ENCODE measurements at regions not wholly inside any gene's neighbourhood (a gene's known extent, or its start where the extent isn't known, plus 50 kb on each side); places are given as distances from the start of the nearest gene placed in this dataset.

DNA sequence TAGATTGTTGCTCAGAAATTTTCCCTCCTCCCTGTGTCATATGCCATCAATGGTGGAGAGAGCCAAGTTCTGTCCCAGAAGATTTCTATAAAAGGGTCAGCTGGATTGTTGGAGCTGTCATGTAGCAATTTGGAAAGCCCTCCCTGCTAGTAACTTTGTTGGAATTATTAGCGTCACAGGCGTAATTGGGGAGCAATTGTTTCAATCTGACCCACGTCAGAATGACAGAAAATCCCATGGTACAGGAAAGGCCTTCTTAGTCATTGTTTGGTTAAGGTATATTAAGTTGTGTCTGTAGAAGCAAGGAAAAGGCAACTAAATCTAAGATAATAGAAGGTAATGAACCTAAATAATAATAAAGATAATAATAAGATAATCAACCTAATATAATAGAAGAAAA lies 148.4 kb downstream of the PLK2 start:
- no peak overlapping the region for H3K4ac ChIP-seq (replicated peaks; ENCODE audit: insufficient read length, low read depth, low read length)
- H3K4me3 ChIP-seq (ENCODE audit: extremely low read depth in 1 of 4, insufficient read depth in 2 of 4, low read depth in 3 of 4, low read length in 4 of 4) = no peak overlapping the region
- no peak overlapping the region for H3K56ac ChIP-seq (replicated peaks; ENCODE audit: insufficient read length, low read depth, low read length)
- H3K27ac ChIP-seq (ENCODE audit: low read depth, low read length) = no peak overlapping the region
- H3K9me3 ChIP-seq (ENCODE audit: insufficient read depth in 2 of 2, low read depth in 1 of 2, low read length in 1 of 2) = no peaks in the 10 kb centered on the region
- no peak overlapping the region for H2AK5ac ChIP-seq (ENCODE audit: low read depth, low read length)
- no peak overlapping the region for H3K23ac ChIP-seq (ENCODE audit: insufficient read length)
- no peak overlapping the region for H4K5ac ChIP-seq (ENCODE audit: insufficient read length, low read depth, low read length)
- no peaks in the 10 kb centered on the region for H3K23me2 ChIP-seq (ENCODE audit: low read depth, low read length)
- no peak overlapping the region for H3K18ac ChIP-seq (ENCODE audit: extremely low read depth, low read length)
- H3K79me2 ChIP-seq (ENCODE audit: control insufficient read depth in 1 of 2, insufficient read depth in 2 of 2, low read length in 2 of 2) = no peaks in the 10 kb centered on the region
- no peak overlapping the region for H4K8ac ChIP-seq (ENCODE audit: extremely low read depth, insufficient read depth, low read length)
- DNase-seq (ENCODE audit: low read depth in 1 of 2, low spot score in 2 of 2) (no peak), FAIRE-seq (no peak)
- no peaks in the 10 kb centered on the region for H3K79me1 ChIP-seq (ENCODE audit: low read depth, low read length)
- no peak overlapping the region for H2BK5ac ChIP-seq (ENCODE audit: low read depth, low read length)
- H3K4me1 ChIP-seq (replicated peaks in 1 of 4; ENCODE audit: control insufficient read depth in 3 of 4, insufficient read depth in 4 of 4, low read length in 3 of 4) = no peaks in the 10 kb centered on the region
- POLR2A ChIA-PET (ENCODE audit: partially characterized antibody) = no interaction called here
- H4K20me1 ChIP-seq (replicated peaks in 1 of 2; ENCODE audit: control insufficient read depth in 1 of 2, insufficient read depth in 2 of 2, low read length in 2 of 2) = no peaks in the 10 kb centered on the region
- H2BK120ac ChIP-seq (replicated peaks; ENCODE audit: low read depth, low read length) = no peak overlapping the region
- no peaks in the 10 kb centered on the region for H3K36me3 ChIP-seq (ENCODE audit: control insufficient read depth in 2 of 4, insufficient read depth in 4 of 4, low read length in 3 of 4)
- no peak overlapping the region for H3K14ac ChIP-seq (ENCODE audit: insufficient read length)
- no peak overlapping the region; the same call in 1 of the 2 replicates for H2AFZ ChIP-seq (ENCODE audit: low read length)
- no peak overlapping the region for H3K9ac ChIP-seq (replicated peaks in 1 of 4; ENCODE audit: extremely low read depth in 1 of 4, low read depth in 3 of 4, low read length in 3 of 4)
- 97% methylated on average over 3 of the region's 3 CpGs; no CpG with 5 or more reads in 1 of the 2 experiments for WGBS, 2 experiments (ENCODE audit: extremely low coverage in 1 of 2, insufficient coverage in 1 of 2, insufficient read length in 1 of 2, insufficient replicate concordance in 2 of 2, low coverage in 1 of 2, low lambda C conversion rate in 2 of 2, missing lambda C conversion rate in 1 of 2)
- H2BK12ac ChIP-seq (ENCODE audit: low read depth, low read length) = no peak overlapping the region
- no peak overlapping the region for H2BK15ac ChIP-seq (ENCODE audit: low read length)
- H4K91ac ChIP-seq (replicated peaks; ENCODE audit: insufficient read length, low read length) = no peak overlapping the region
- no peak overlapping the region for H3K4me2 ChIP-seq (ENCODE audit: insufficient read depth in 1 of 2, low read depth in 2 of 2, low read length in 2 of 2)
- no peak overlapping the region for H2BK20ac ChIP-seq (ENCODE audit: low read length)
- H3K27me3 ChIP-seq (replicated peaks in 1 of 4; ENCODE audit: control insufficient read depth in 3 of 4, extremely low read depth in 1 of 4, insufficient read depth in 3 of 4, low read length in 3 of 4) = no peaks in the 10 kb centered on the region
- CTCF ChIA-PET (ENCODE audit: partially characterized antibody) = interaction anchor here (0.6 to 0.9 kb wide), 3 partner anchors 9 to 534 kb away, joined by 3 read pairs; no protein-coding TSS in a partner anchor
- TF ChIP-seq SRF (IDR thresholded peaks at IDR 0.05; ENCODE audit: low read depth, low read length) = no peak
- no peak for TF ChIP-seq NRF1 (IDR thresholded peaks at IDR 0.05; ENCODE audit: low read depth, low read length)
- no peak for TF ChIP-seq BCL11A (IDR thresholded peaks at IDR 0.05; ENCODE audit: low read depth in 2 of 2, low read length in 2 of 2)
- TF ChIP-seq, protein P1, sequence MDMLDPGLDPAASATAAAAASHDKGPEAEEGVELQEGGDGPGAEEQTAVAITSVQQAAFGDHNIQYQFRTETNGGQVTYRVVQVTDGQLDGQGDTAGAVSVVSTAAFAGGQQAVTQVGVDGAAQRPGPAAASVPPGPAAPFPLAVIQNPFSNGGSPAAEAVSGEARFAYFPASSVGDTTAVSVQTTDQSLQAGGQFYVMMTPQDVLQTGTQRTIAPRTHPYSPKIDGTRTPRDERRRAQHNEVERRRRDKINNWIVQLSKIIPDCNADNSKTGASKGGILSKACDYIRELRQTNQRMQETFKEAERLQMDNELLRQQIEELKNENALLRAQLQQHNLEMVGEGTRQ (IDR thresholded peaks at IDR 0.05; ENCODE audit: low read length) = no peak
- TF ChIP-seq RAD21 (IDR thresholded peaks at IDR 0.05 in 1 of 2, conservative IDR thresholded peaks at IDR 0.05 in 1 of 2; ENCODE audit: low read depth in 2 of 2, low read length in 2 of 2) = no peak
- TF ChIP-seq SAP30 (IDR thresholded peaks at IDR 0.05; ENCODE audit: insufficient read depth, insufficient replicate concordance, low read length) = no peak
- TF ChIP-seq SUZ12 (IDR thresholded peaks at IDR 0.05; ENCODE audit: low read length) = no peak
- TF ChIP-seq, protein P2, sequence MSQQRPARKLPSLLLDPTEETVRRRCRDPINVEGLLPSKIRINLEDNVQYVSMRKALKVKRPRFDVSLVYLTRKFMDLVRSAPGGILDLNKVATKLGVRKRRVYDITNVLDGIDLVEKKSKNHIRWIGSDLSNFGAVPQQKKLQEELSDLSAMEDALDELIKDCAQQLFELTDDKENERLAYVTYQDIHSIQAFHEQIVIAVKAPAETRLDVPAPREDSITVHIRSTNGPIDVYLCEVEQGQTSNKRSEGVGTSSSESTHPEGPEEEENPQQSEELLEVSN (IDR thresholded peaks at IDR 0.05) = no peak
- TF ChIP-seq EZH2 (IDR thresholded peaks at IDR 0.05; ENCODE audit: low read depth, low read length, severe bottlenecking) = no peak
- TF ChIP-seq SIN3A (conservative IDR thresholded peaks at IDR 0.05 in 1 of 2, IDR thresholded peaks at IDR 0.05 in 1 of 2; ENCODE audit: low read depth in 1 of 2, low read length in 2 of 2) = no peak
- TF ChIP-seq, protein P3, sequence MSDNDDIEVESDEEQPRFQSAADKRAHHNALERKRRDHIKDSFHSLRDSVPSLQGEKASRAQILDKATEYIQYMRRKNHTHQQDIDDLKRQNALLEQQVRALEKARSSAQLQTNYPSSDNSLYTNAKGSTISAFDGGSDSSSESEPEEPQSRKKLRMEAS (IDR thresholded peaks at IDR 0.05) = no peak
- TF ChIP-seq KDM5A (IDR thresholded peaks at IDR 0.05; ENCODE audit: low read length) = no peak

All from H1 (cell line).